Prostate gland (tissue), 2 donors: ENCODE measurements at regions not wholly inside any gene's neighbourhood (a gene's known extent, or its start where the extent isn't known, plus 50 kb on each side); places are given as distances from the start of the nearest gene placed in this dataset.

Source experiments
- CTCF ChIP-seq, 4 experiments: fragments of 200-600 bp in 2 of 4; fragments of 450-650 bp in 2 of 4; sonication (generic) in 2 of 4; IDR thresholded peaks; 1 replicate in 3 of 4; 2 replicates in 1 of 4; pipeline ENCODE4 v1.5.1; 2016 to 2019; ENCODE audit warnings: antibody characterized with exemption in 4 of 4, mild to moderate bottlenecking in 2 of 4, moderate library complexity in 2 of 4
- POLR2A ChIP-seq: fragments of 450-650 bp; IDR thresholded peaks from one replicate; pipeline ENCODE4 v1.6.1; 2016; ENCODE audit warnings: antibody characterized with exemption, mild to moderate bottlenecking
- POLR2AphosphoS5 ChIP-seq: sonication (generic); formaldehyde crosslinking; IDR thresholded peaks from one replicate; pipeline ENCODE4 v1.6.1; 2017; ENCODE audit warnings: antibody characterized with exemption

- TF ChIP-seq CTCF (IDR thresholded peaks at IDR 0.05) (no peak), POLR2A (no peak), POLR2AphosphoS5 (peak; percentile 35)
These were observed 63.7 kb upstream of the PAM start for GRCh38 chr5:102691434-102691833.
